ENCODE measurements at regions not wholly inside any gene's neighbourhood (a gene's known extent, or its start where the extent isn't known, plus 50 kb on each side); places are given as distances from the start of the nearest gene placed in this dataset.

- H3K4me3 ChIP-seq (ENCODE audit: low read length), result peak overlapping the region; percentile 61
- peak overlapping the region; percentile 74 for H3K4me2 ChIP-seq (ENCODE audit: low read depth, low read length)
- no peaks in the 10 kb centered on the region for H3K9me3 ChIP-seq (replicated peaks; ENCODE audit: insufficient read depth, low read length)
- peak overlapping the region; percentile 55 for H3K9ac ChIP-seq (ENCODE audit: low read length)
- TF ChIP-seq CTCF (IDR thresholded peaks at IDR 0.05; ENCODE audit: low read length), result no peak
- TF ChIP-seq EZH2 (optimal IDR thresholded peaks at IDR 0.05; ENCODE audit: low read depth, low read length), result no peak
- no peak for TF ChIP-seq EZH2phosphoT487 (IDR thresholded peaks at IDR 0.05; ENCODE audit: low read length)
- H3K27ac ChIP-seq (ENCODE audit: low read length), result peak overlapping the region; percentile 41; the same call in 1 of the 2 replicates
- H4K20me1 ChIP-seq (ENCODE audit: insufficient read depth, low read length), result no peaks in the 10 kb centered on the region
- H3K4me1 ChIP-seq (ENCODE audit: low read length), result peaks cover 11% of the 10 kb centered on the region
- H3K36me3 ChIP-seq (replicated peaks; ENCODE audit: insufficient read depth, low read length), result no peaks in the 10 kb centered on the region
- no peaks in the 10 kb centered on the region for H3K9me2 ChIP-seq (replicated peaks; ENCODE audit: insufficient read depth, low read length)
- H2AFZ ChIP-seq (ENCODE audit: low read length), result peak overlapping the region; percentile 79
- no peaks in the 10 kb centered on the region for H3K79me2 ChIP-seq (ENCODE audit: low read length)
- no peaks in the 10 kb centered on the region for H3K27me3 ChIP-seq (replicated peaks; ENCODE audit: insufficient read depth, low read length)
- DNase-seq, result peak; percentile 71
- H3F3A ChIP-seq (ENCODE audit: insufficient read depth, low read length), result no peaks in the 10 kb centered on the region
Observed at GRCh38 chr1:187270256-187270655, 441.5 kb downstream of the PLA2G4A start.

- Histone ChIP-seq H3K9me2 (replicated peaks; ENCODE audit: insufficient read depth, low read length) (no peaks in the 10 kb centered on the region), H3K36me3 (replicated peaks; ENCODE audit: insufficient read depth, low read length) (no peaks in the 10 kb centered on the region)
Observed at GRCh38 chr1:187275346-187275745, 446.6 kb downstream of the PLA2G4A start.

DNA sequence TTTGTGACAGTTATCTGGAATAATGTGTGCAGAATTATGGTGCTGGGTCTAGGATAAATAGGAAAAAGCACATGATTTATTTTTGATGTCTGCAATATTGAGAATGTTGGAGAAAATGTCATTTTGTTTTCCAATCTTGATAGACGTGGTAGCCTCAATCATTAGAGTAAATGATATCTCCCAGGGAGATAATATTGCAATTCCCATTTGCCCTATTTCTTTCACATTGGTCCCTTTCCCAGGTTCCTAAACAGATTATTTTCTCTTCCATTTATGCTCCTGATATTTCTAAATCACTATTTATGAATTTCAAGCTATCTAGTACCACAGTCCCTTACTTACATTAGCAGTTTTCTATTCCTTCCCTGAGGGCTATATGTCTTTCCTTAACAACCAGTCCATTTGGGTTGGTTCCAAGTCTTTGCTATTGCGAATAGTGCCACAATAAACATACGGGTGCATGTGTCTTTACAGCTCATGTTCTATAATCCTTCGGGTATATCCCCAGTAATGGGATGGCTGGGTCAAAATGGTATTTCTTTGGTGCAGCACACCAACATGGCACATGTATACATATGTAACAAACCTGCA, 447.3 kb downstream of the PLA2G4A start:
- no peaks in the 10 kb centered on the region for H4K20me1 ChIP-seq (ENCODE audit: insufficient read depth, low read length)
- H3K9me3 ChIP-seq (replicated peaks; ENCODE audit: insufficient read depth, low read length), result no peaks in the 10 kb centered on the region
- H3K79me2 ChIP-seq (ENCODE audit: low read length), result no peaks in the 10 kb centered on the region
- no peak for DNase-seq
- no peaks in the 10 kb centered on the region for H3F3A ChIP-seq (ENCODE audit: insufficient read depth, low read length)
- no peak overlapping the region for H3K27ac ChIP-seq (ENCODE audit: low read length)
- no peak overlapping the region for H3K4me3 ChIP-seq (ENCODE audit: low read length)
- H2AFZ ChIP-seq (ENCODE audit: low read length), result no peak overlapping the region
- H3K27me3 ChIP-seq (replicated peaks; ENCODE audit: insufficient read depth, low read length), result no peaks in the 10 kb centered on the region
- no peak for TF ChIP-seq CTCF (IDR thresholded peaks at IDR 0.05; ENCODE audit: low read length)
- TF ChIP-seq EZH2phosphoT487 (IDR thresholded peaks at IDR 0.05; ENCODE audit: low read length), result no peak
- TF ChIP-seq EZH2 (optimal IDR thresholded peaks at IDR 0.05; ENCODE audit: low read depth, low read length), result no peak
- H3K4me1 ChIP-seq (ENCODE audit: low read length), result peaks cover 3% of the 10 kb centered on the region; the same call in 1 of the 2 replicates
- H3K4me2 ChIP-seq (ENCODE audit: low read depth, low read length), result no peak overlapping the region
- no peaks in the 10 kb centered on the region for H3K36me3 ChIP-seq (replicated peaks; ENCODE audit: insufficient read depth, low read length)
- H3K9me2 ChIP-seq (replicated peaks; ENCODE audit: insufficient read depth, low read length), result no peaks in the 10 kb centered on the region
- no peak overlapping the region for H3K9ac ChIP-seq (ENCODE audit: low read length)

More at GRCh38 chr1:187275346-187275745, 446.6 kb downstream of the PLA2G4A start:
- Histone ChIP-seq H3K79me2 (ENCODE audit: low read length) (no peaks in the 10 kb centered on the region), H2AFZ (ENCODE audit: low read length) (no peak overlapping the region), H3K4me2 (ENCODE audit: low read depth, low read length) (no peak overlapping the region), H3K4me1 (ENCODE audit: low read length) (peaks cover 6% of the 10 kb centered on the region; the same call in 1 of the 2 replicates), H3K27ac (ENCODE audit: low read length) (no peak overlapping the region), H3K27me3 (replicated peaks; ENCODE audit: insufficient read depth, low read length) (no peaks in the 10 kb centered on the region), H3K9me3 (replicated peaks; ENCODE audit: insufficient read depth, low read length) (no peaks in the 10 kb centered on the region), H3K9ac (ENCODE audit: low read length) (no peak overlapping the region), H3K4me3 (ENCODE audit: low read length) (no peak overlapping the region), H3F3A (ENCODE audit: insufficient read depth, low read length) (no peaks in the 10 kb centered on the region), H4K20me1 (ENCODE audit: insufficient read depth, low read length) (no peaks in the 10 kb centered on the region)
- no peak for DNase-seq
- no peak for TF ChIP-seq EZH2 (optimal IDR thresholded peaks at IDR 0.05; ENCODE audit: low read depth, low read length)
- no peak for TF ChIP-seq EZH2phosphoT487 (IDR thresholded peaks at IDR 0.05; ENCODE audit: low read length)

DNA sequence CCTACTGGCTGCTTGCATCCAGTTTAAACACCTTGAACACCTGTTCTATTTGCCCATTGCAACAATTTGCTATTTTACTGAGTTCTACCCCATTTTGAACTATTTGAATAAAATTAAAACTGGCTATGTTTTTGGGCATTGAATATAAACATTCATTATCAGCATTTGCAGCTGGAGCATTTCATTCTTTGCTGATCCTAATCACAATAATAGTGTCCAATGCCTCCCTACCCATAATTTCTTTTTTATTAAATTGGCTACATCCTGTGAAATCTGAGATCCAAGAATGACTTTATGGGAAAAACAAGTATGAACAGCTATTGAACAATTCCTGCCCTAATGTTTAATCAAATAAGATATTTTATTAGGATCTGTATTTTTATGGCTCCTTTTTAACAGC, 447.9 kb downstream of the PLA2G4A start:
- H2AFZ ChIP-seq (ENCODE audit: low read length), result no peak overlapping the region
- no peak overlapping the region for H3K9ac ChIP-seq (ENCODE audit: low read length)
- H4K20me1 ChIP-seq (ENCODE audit: insufficient read depth, low read length), result no peaks in the 10 kb centered on the region
- H3F3A ChIP-seq (ENCODE audit: insufficient read depth, low read length), result no peaks in the 10 kb centered on the region
- H3K4me3 ChIP-seq (ENCODE audit: low read length), result no peak overlapping the region
- H3K27me3 ChIP-seq (replicated peaks; ENCODE audit: insufficient read depth, low read length), result no peaks in the 10 kb centered on the region
- H3K79me2 ChIP-seq (ENCODE audit: low read length), result no peaks in the 10 kb centered on the region
- no peak for TF ChIP-seq CTCF (IDR thresholded peaks at IDR 0.05; ENCODE audit: low read length)
- no peak for TF ChIP-seq EZH2phosphoT487 (IDR thresholded peaks at IDR 0.05; ENCODE audit: low read length)
- TF ChIP-seq EZH2 (optimal IDR thresholded peaks at IDR 0.05; ENCODE audit: low read depth, low read length), result no peak
- no peaks in the 10 kb centered on the region for H3K9me2 ChIP-seq (replicated peaks; ENCODE audit: insufficient read depth, low read length)
- DNase-seq, result no peak
- no peak overlapping the region for H3K27ac ChIP-seq (ENCODE audit: low read length)
- no peak overlapping the region for H3K4me2 ChIP-seq (ENCODE audit: low read depth, low read length)
- H3K36me3 ChIP-seq (replicated peaks; ENCODE audit: insufficient read depth, low read length), result no peaks in the 10 kb centered on the region
- H3K9me3 ChIP-seq (replicated peaks; ENCODE audit: insufficient read depth, low read length), result no peaks in the 10 kb centered on the region
- no peaks in the 10 kb centered on the region for H3K4me1 ChIP-seq (ENCODE audit: low read length)

Measured in MM.1S (cell line).